Stomach (tissue), 8 donors: ENCODE measurements at regions not wholly inside any gene's neighbourhood (a gene's known extent, or its start where the extent isn't known, plus 50 kb on each side); places are given as distances from the start of the nearest gene placed in this dataset.

Source experiments
- DNase-seq, 2 donors: peaks; one replicate each; pipeline versions ENCODE4 v3.0.0 to v3.0.0-alpha.2; 2013 to 2019
- H3K27ac ChIP-seq, 5 donors: fragments of 200-600 bp in 4 of 5; sonication (generic) in 4 of 5; one replicate each; pipeline ENCODE4 v1.5.1; 2013 to 2019; ENCODE audit warnings: mild to moderate bottlenecking in 1 of 5, moderate library complexity in 1 of 5
- H3K27me3 ChIP-seq, 3 donors: fragments of 200-600 bp; sonication (generic); one replicate each; pipeline ENCODE4 v1.5.1; 2017 to 2019; ENCODE audit warnings: mixed run types in 1 of 3
- H3K36me3 ChIP-seq, 4 donors: fragments of 200-600 bp; sonication (generic); 1 replicate in 3 of 4; 2 replicates in 1 of 4; pipeline ENCODE4 v1.5.1; 2016 to 2019
- H3K4me1 ChIP-seq, 4 donors: fragments of 200-600 bp; sonication (generic); one replicate each; pipeline ENCODE4 v1.5.1; 2016 to 2019
- H3K4me3 ChIP-seq, 4 donors: fragments of 200-600 bp; sonication (generic) in 3 of 4; one replicate each; pipeline ENCODE4 v1.5.1; 2016 to 2019; ENCODE audit warnings: mild to moderate bottlenecking in 1 of 4
- H3K9me3 ChIP-seq, 4 donors: fragments of 200-600 bp; sonication (generic); one replicate each; pipeline ENCODE4 v1.5.1; 2016 to 2019
- CTCF ChIP-seq, 7 experiments: fragments of 450-650 bp in 4 of 7; fragments of 200-600 bp in 3 of 7; sonication (generic) in 3 of 7; IDR thresholded peaks; one replicate each; pipeline ENCODE4 v1.5.1; 2016 to 2019; ENCODE audit warnings: antibody characterized with exemption in 7 of 7, control low read depth in 2 of 7, mild to moderate bottlenecking in 1 of 7
- EP300 ChIP-seq: sonication (generic); formaldehyde crosslinking; IDR thresholded peaks from one replicate; pipeline ENCODE4 v1.6.1; 2017; ENCODE audit warnings: antibody characterized with exemption
- POLR2A ChIP-seq, 4 donors: fragments of 450-650 bp; IDR thresholded peaks; one replicate each; pipeline ENCODE4 v1.6.1; 2016; ENCODE audit warnings: antibody characterized with exemption in 4 of 4, control low read depth in 2 of 4, mild to moderate bottlenecking in 1 of 4, moderate library complexity in 1 of 4
- POLR2AphosphoS5 ChIP-seq, 3 donors: sonication (generic); formaldehyde crosslinking; IDR thresholded peaks; one replicate each; pipeline ENCODE4 v1.6.1; 2016; ENCODE audit warnings: antibody characterized with exemption in 3 of 3
- WGBS, 5 donors: extraction: QIAGEN DNeasy Blood & Tissue Kit in 3 of 5; methylation state at CpG; one replicate each; pipeline versions ENCODE4 v1.1.5 to v1.1.7; 2013 to 2018; 5-methylcytosine and 5-hydroxymethylcytosine counted together
- intact Hi-C: fragments of 100-400 bp; cut with DNase I; formaldehyde crosslinking; loops from one replicate; pipeline ENCODE4 v1.15.1; 2023; ENCODE audit warnings: low total_unique reads
- donor health status: healthy with polysubstance abuse.
- donor health status: Bipolar disorder and iron deficiency.
- donor health status: healthy.

- no peaks in the 10 kb centered on the region for H3K36me3 ChIP-seq
- H3K9me3 ChIP-seq = no peaks in the 10 kb centered on the region
- no peak for DNase-seq
- WGBS, 5 donors = 72 to 84% (median 75%) methylated on average over 3 of the region's 3 CpGs
- H3K4me1 ChIP-seq = peaks cover 0 to 17% (median 7%) of the 10 kb centered on the region in 4 donors
- H3K27me3 ChIP-seq = peaks cover 4 to 58% (median 35%) of the 10 kb centered on the region in 3 donors
- H3K4me3 ChIP-seq = no peak overlapping the region
- intact Hi-C loops = no loop called here
- H3K27ac ChIP-seq = no peak overlapping the region
- TF ChIP-seq POLR2AphosphoS5 (IDR thresholded peaks at IDR 0.05) = no peak
- no peak for TF ChIP-seq CTCF (IDR thresholded peaks at IDR 0.05)
- TF ChIP-seq EP300 = no peak
- no peak for TF ChIP-seq POLR2A (IDR thresholded peaks at IDR 0.05)
These were observed 120.3 kb upstream of the MYL2 start for GRCh38 chr12:111040690-111041089.

GRCh38 chr12:111038941-111039340 is 118.6 kb upstream of the MYL2 start:
- H3K4me3 ChIP-seq = no peak overlapping the region
- H3K27me3 ChIP-seq = peaks cover 17 to 64% (median 50%) of the 10 kb centered on the region in 3 donors
- peaks cover 6 to 34% (median 22%) of the 10 kb centered on the region in 4 donors for H3K4me1 ChIP-seq
- TF ChIP-seq CTCF (IDR thresholded peaks at IDR 0.05) (no peak), POLR2A (IDR thresholded peaks at IDR 0.05) (no peak), POLR2AphosphoS5 (IDR thresholded peaks at IDR 0.05) (no peak), EP300 (no peak)
- no peak for DNase-seq
- no peaks in the 10 kb centered on the region for H3K36me3 ChIP-seq
- H3K27ac ChIP-seq = no peak overlapping the region
- no peaks in the 10 kb centered on the region for H3K9me3 ChIP-seq
- WGBS, 5 donors = 68 to 80% (median 76%) methylated on average over 5 of the region's 5 CpGs
- intact Hi-C loops = no loop called here

- DNase-seq = no peak
- Histone ChIP-seq H3K4me1 (peaks cover 6 to 41% (median 28%) of the 10 kb centered on the region in 4 donors), H3K27me3 (peaks cover 17 to 72% (median 57%) of the 10 kb centered on the region in 3 donors), H3K36me3 (no peaks in the 10 kb centered on the region), H3K9me3 (no peaks in the 10 kb centered on the region), H3K4me3 (no peak overlapping the region), H3K27ac (no peak overlapping the region)
- no peak for TF ChIP-seq POLR2AphosphoS5 (IDR thresholded peaks at IDR 0.05)
- TF ChIP-seq POLR2A (IDR thresholded peaks at IDR 0.05) = no peak
- TF ChIP-seq CTCF (IDR thresholded peaks at IDR 0.05) = no peak
- TF ChIP-seq EP300 = no peak
- intact Hi-C loops = no loop called here
- 78 to 85% (median 82%) methylated on average over 6 of the region's 6 CpGs for WGBS, 5 donors
These were observed 117.7 kb upstream of the MYL2 start for GRCh38 chr12:111038077-111038476.

- Histone ChIP-seq H3K9me3 (no peaks in the 10 kb centered on the region), H3K36me3 (no peaks in the 10 kb centered on the region), H3K4me3 (peak overlapping the region in 3 of 4 donors; percentile 18 to 23 (median 22)), H3K27me3 (peaks cover 17 to 83% (median 67%) of the 10 kb centered on the region in 3 donors), H3K27ac (no peak overlapping the region), H3K4me1 (peaks cover 6 to 43% (median 30%) of the 10 kb centered on the region in 4 donors)
- DNase-seq = no peak
- intact Hi-C loops = no loop called here
- WGBS, 5 donors = 38 to 54% (median 47%) methylated on average over 21 to 23 of the region's 23 CpGs
- TF ChIP-seq POLR2AphosphoS5 (IDR thresholded peaks at IDR 0.05) = no peak
- TF ChIP-seq POLR2A (IDR thresholded peaks at IDR 0.05) = no peak
- no peak for TF ChIP-seq CTCF (IDR thresholded peaks at IDR 0.05)
- no peak for TF ChIP-seq EP300
These were observed 116.7 kb upstream of the MYL2 start for GRCh38 chr12:111037047-111037446.
